A549 (cell line): ENCODE measurements at regions not wholly inside any gene's neighbourhood (a gene's known extent, or its start where the extent isn't known, plus 50 kb on each side); places are given as distances from the start of the nearest gene placed in this dataset.

Experiments
- ATAC-seq, 2 experiments: fragments of 200-7000 bp in 1 of 2; fragments of >200 bp in 1 of 2; cut with Nextera tagmentation in 1 of 2; cut with Tn5 transposase in 1 of 2; 3 replicates each; pipeline versions ENCODE4 v1.8.0 to v1.9.1; 2018 to 2020; ENCODE audit warnings: mild to moderate bottlenecking in 1 of 2, moderate library complexity in 1 of 2
- CTCF ChIA-PET: fragments of 300-600 bp; sonication (Branson Sonifier 250); formaldehyde crosslinking; extraction: SDS; loops from one replicate; lab custom pipeline; 2021; ENCODE audit warnings: antibody characterized with exemption, inconsistent platforms; lab: Yijun Ruan, JAX
- POLR2A ChIA-PET: fragments of 350-600 bp; formaldehyde crosslinking; extraction: SDS; loops from one replicate; lab custom pipeline; 2021; ENCODE audit warnings: antibody characterized with exemption, inconsistent platforms; lab: Yijun Ruan, JAX
- DNase-seq, 2 experiments: peaks; one replicate each; pipeline versions ENCODE4 v3.0.0 to v3.0.0-alpha.2; 2011 to 2016; ENCODE audit warnings: low read depth in 1 of 2, low spot score in 1 of 2
- FAIRE-seq: peaks from 2 replicates; lab custom pipeline; 2011; peaks lifted over from hg19 to GRCh38; lab: Jason Lieb, UNC
- H3K27ac ChIP-seq, 2 experiments: fragments of >200 bp; sonication (Bioruptor Twin); formaldehyde crosslinking; 3 replicates each; pipeline ENCODE4 v1.5.1; 2016 to 2017
- H3K4me1 ChIP-seq: fragments of >200 bp; sonication (Bioruptor Twin); formaldehyde crosslinking; 3 replicates; pipeline ENCODE4 v1.6.1; 2016
- H3K4me2 ChIP-seq: fragments of >200 bp; sonication (Bioruptor Twin); formaldehyde crosslinking; 3 replicates; pipeline ENCODE4 v1.6.1; 2016
- H3K4me3 ChIP-seq: fragments of >200 bp; sonication (Bioruptor Twin); formaldehyde crosslinking; 3 replicates; pipeline ENCODE4 v1.5.1; 2016
- H3K9me3 ChIP-seq: fragments of >200 bp; sonication (Bioruptor Twin); formaldehyde crosslinking; 3 replicates; pipeline ENCODE4 v1.6.1; 2016
- BHLHE40 ChIP-seq: IDR thresholded peaks from 2 replicates; pipeline ENCODE4 v1.6.1; 2012; ENCODE audit warnings: low read depth, low read length, inconsistent platforms
- CBX2 ChIP-seq: fragments of 200-600 bp; sonication (generic); IDR thresholded peaks from 2 replicates; pipeline ENCODE4 v1.6.1; 2016; ENCODE audit warnings: low read depth, mild to moderate bottlenecking, borderline replicate concordance
- CEBPB ChIP-seq, 2 experiments: fragments of >200 bp in 1 of 2; sonication (Bioruptor Twin) in 1 of 2; formaldehyde crosslinking in 1 of 2; IDR thresholded peaks; 2 replicates each; pipeline ENCODE4 v1.6.1; 2012 to 2016
- CHD4 ChIP-seq: fragments of 200-600 bp; sonication (generic); IDR thresholded peaks from 2 replicates; pipeline ENCODE4 v1.6.1; 2016; ENCODE audit warnings: antibody characterized with exemption, mild to moderate bottlenecking, borderline replicate concordance
- EHMT2 ChIP-seq: fragments of 200-600 bp; sonication (generic); IDR thresholded peaks from 2 replicates; pipeline ENCODE4 v1.6.1; 2016; ENCODE audit warnings: antibody characterized with exemption, low read depth, mild to moderate bottlenecking, moderate library complexity
- EP300 ChIP-seq, 2 experiments: fragments of >200 bp; sonication (Bioruptor Twin); formaldehyde crosslinking; IDR thresholded peaks; 2 replicates in 1 of 2; 3 replicates in 1 of 2; pipeline ENCODE4 v1.6.1; 2016 to 2017
- FOSB ChIP-seq: fragments of 250-450 bp; sonication (Bioruptor Pico); IDR thresholded peaks from 2 replicates; pipeline ENCODE4 v1.5.0; 2020; ENCODE audit warnings: mild to moderate bottlenecking, moderate library complexity
- FOSL2 ChIP-seq, 2 experiments: fragments of 450-650 bp in 1 of 2; fragments of >200 bp in 1 of 2; sonication (Bioruptor Twin) in 1 of 2; formaldehyde crosslinking; IDR thresholded peaks; 2 replicates each; pipeline versions ENCODE4 v1.5.0 to v1.6.1; 2016 to 2020; ENCODE audit warnings: mild to moderate bottlenecking in 1 of 2, moderate library complexity in 1 of 2
- GATA3 ChIP-seq: IDR thresholded peaks from 2 replicates; pipeline ENCODE4 v1.6.1; 2012; ENCODE audit warnings: borderline replicate concordance
- JUN ChIP-seq, 2 experiments: fragments of >200 bp; sonication (Bioruptor Twin); formaldehyde crosslinking; IDR thresholded peaks; 2 replicates in 1 of 2; 3 replicates in 1 of 2; pipeline ENCODE4 v1.6.1; 2016 to 2017
- KDM1A ChIP-seq: fragments of 200-600 bp; sonication (generic); IDR thresholded peaks from 2 replicates; pipeline ENCODE4 v1.6.1; 2016; ENCODE audit warnings: low read depth, mild to moderate bottlenecking
- MAFK ChIP-seq: fragments of 450-650 bp; IDR thresholded peaks from 2 replicates; pipeline ENCODE4 v1.6.1; 2014; ENCODE audit not compliant: partially characterized antibody
- NFE2L2 ChIP-seq: fragments of 150-350 bp; conservative IDR thresholded peaks from 2 replicates; pipeline ENCODE4 v1.6.1; 2014; ENCODE audit warnings: low read length
- NPAS2 ChIP-seq: fragments of 250-450 bp; sonication (Bioruptor Pico); IDR thresholded peaks from 2 replicates; pipeline ENCODE4 v1.8.0; 2022; ENCODE audit warnings: mild to moderate bottlenecking, moderate library complexity, borderline replicate concordance
- NR3C1 ChIP-seq: fragments of >200 bp; sonication (Bioruptor Twin); formaldehyde crosslinking; IDR thresholded peaks from 3 replicates; pipeline ENCODE4 v1.6.1; 2017
- PHF8 ChIP-seq: fragments of 200-600 bp; sonication (generic); IDR thresholded peaks from 2 replicates; pipeline ENCODE4 v1.6.1; 2016; ENCODE audit warnings: low read depth, mild to moderate bottlenecking, antibody characterized with exemption, moderate library complexity, borderline replicate concordance
- POLR2A ChIP-seq: IDR thresholded peaks from 2 replicates; pipeline ENCODE4 v1.6.1; 2012; ENCODE audit warnings: mild to moderate bottlenecking, low read length
- RAD21 ChIP-seq, 2 experiments: fragments of >200 bp in 1 of 2; sonication (Bioruptor Twin) in 1 of 2; formaldehyde crosslinking in 1 of 2; IDR thresholded peaks in 1 of 2; conservative IDR thresholded peaks in 1 of 2; 2 replicates in 1 of 2; 3 replicates in 1 of 2; pipeline ENCODE4 v1.6.1; 2012 to 2018; ENCODE audit warnings: inconsistent platforms in 1 of 2
- RARB ChIP-seq: fragments of 250-450 bp; sonication (Bioruptor Pico); IDR thresholded peaks from 2 replicates; pipeline ENCODE4 v1.8.0; 2021; ENCODE audit warnings: mild to moderate bottlenecking, moderate library complexity
- RCOR1 ChIP-seq: fragments of 150-350 bp; IDR thresholded peaks from 2 replicates; pipeline ENCODE4 v1.6.1; 2014; ENCODE audit warnings: antibody characterized with exemption, low read length, low read depth
- RFX5 ChIP-seq: fragments of 450-650 bp; IDR thresholded peaks from 2 replicates; pipeline ENCODE4 v1.7.1; 2014; ENCODE audit warnings: antibody characterized with exemption, mild to moderate bottlenecking, moderate library complexity
- ZNF302 ChIP-seq: fragments of 250-450 bp; sonication (Bioruptor Pico); IDR thresholded peaks from 2 replicates; pipeline ENCODE4 v1.9.0; 2021; ENCODE audit warnings: inconsistent platforms, mild to moderate bottlenecking, moderate library complexity
- WGBS: methylation state at CpG from one replicate; pipeline ENCODE4 v1.1.6; 2017; ENCODE audit errors: missing lambda C conversion rate; 5-methylcytosine and 5-hydroxymethylcytosine counted together
- TF ChIP-seq, protein P1 (sequence below): IDR thresholded peaks from 2 replicates; pipeline ENCODE4 v1.6.1; 2012
- TF ChIP-seq, protein P2 (sequence below): IDR thresholded peaks from 2 replicates; pipeline ENCODE4 v1.6.1; 2012
- TF ChIP-seq, protein P3 (sequence below): IDR thresholded peaks from 2 replicates; pipeline ENCODE4 v1.6.1; 2012; ENCODE audit warnings: low read depth, borderline replicate concordance

DNA sequence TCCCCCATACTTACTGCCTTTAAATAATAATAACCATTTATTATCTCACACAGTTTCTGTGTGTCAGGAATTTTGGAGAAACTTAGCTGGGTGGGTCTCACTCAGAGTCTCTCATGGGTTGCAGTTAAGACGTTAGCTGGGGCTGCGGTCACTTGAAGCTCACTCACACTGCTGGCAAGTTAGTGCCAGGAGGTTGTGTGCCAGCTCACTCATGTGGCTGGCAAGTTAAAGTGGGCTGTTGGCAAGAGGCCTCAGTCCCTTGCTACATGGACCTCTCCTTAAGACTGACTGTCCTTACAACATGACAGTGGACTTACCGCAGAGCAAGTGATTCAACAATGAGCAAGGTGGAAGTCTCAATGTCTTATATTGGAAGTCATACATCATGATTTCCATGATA lies 61.3 kb upstream of the AVPR1A start:
- ChIA-PET POLR2A (no interaction called here), CTCF (no interaction called here)
- Histone ChIP-seq H3K27ac (no peak overlapping the region), H3K4me3 (no peak overlapping the region), H3K4me2 (no peak overlapping the region), H3K9me3 (no peaks in the 10 kb centered on the region), H3K4me1 (no peaks in the 10 kb centered on the region; the same call in 2 of the 3 replicates)
- 64% methylated on average over 3 of the region's 3 CpGs for WGBS
- FAIRE-seq, result no peak
- no peak for ATAC-seq
- no peak for TF ChIP-seq RAD21 (conservative IDR thresholded peaks at IDR 0.05 in 1 of 2, IDR thresholded peaks at IDR 0.05 in 1 of 2)
- no peak for TF ChIP-seq NR3C1
- TF ChIP-seq EHMT2, result no peak
- no peak for TF ChIP-seq FOSB (CRISPR knock-in tag)
- no peak for TF ChIP-seq MAFK
- no peak for TF ChIP-seq CEBPB (IDR thresholded peaks at IDR 0.05)
- no peak for TF ChIP-seq GATA3
- no peak for TF ChIP-seq CHD4
- TF ChIP-seq PHF8, result no peak
- TF ChIP-seq ZNF302 (CRISPR knock-in tag), result no peak
- DNase-seq, result no peak

- TF ChIP-seq JUN (IDR thresholded peaks at IDR 0.05), result no peak
- TF ChIP-seq, protein P1, sequence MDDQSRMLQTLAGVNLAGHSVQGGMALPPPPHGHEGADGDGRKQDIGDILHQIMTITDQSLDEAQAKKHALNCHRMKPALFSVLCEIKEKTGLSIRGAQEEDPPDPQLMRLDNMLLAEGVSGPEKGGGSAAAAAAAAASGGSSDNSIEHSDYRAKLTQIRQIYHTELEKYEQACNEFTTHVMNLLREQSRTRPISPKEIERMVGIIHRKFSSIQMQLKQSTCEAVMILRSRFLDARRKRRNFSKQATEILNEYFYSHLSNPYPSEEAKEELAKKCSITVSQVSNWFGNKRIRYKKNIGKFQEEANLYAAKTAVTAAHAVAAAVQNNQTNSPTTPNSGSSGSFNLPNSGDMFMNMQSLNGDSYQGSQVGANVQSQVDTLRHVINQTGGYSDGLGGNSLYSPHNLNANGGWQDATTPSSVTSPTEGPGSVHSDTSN, result no peak
- TF ChIP-seq BHLHE40, result no peak
- no peak for TF ChIP-seq NPAS2
- no peak for TF ChIP-seq FOSL2 (IDR thresholded peaks at IDR 0.05)
- TF ChIP-seq FOSL2 (CRISPR knock-in tag; IDR thresholded peaks at IDR 0.05), result no peak
- TF ChIP-seq NFE2L2, result no peak
- TF ChIP-seq KDM1A, result no peak
- TF ChIP-seq EP300 (IDR thresholded peaks at IDR 0.05), result no peak
- no peak for TF ChIP-seq RCOR1
- TF ChIP-seq, protein P2, sequence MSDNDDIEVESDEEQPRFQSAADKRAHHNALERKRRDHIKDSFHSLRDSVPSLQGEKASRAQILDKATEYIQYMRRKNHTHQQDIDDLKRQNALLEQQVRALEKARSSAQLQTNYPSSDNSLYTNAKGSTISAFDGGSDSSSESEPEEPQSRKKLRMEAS, result no peak
- no peak for TF ChIP-seq CBX2
- TF ChIP-seq, protein P3, sequence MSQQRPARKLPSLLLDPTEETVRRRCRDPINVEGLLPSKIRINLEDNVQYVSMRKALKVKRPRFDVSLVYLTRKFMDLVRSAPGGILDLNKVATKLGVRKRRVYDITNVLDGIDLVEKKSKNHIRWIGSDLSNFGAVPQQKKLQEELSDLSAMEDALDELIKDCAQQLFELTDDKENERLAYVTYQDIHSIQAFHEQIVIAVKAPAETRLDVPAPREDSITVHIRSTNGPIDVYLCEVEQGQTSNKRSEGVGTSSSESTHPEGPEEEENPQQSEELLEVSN, result no peak
- TF ChIP-seq POLR2A, result no peak
- no peak for TF ChIP-seq RFX5
- TF ChIP-seq RARB, result no peak
- ChIA-PET POLR2A (no interaction called here), CTCF (no interaction called here)
- ATAC-seq (no peak), DNase-seq (no peak), FAIRE-seq (no peak)
- no peaks in the 10 kb centered on the region for H3K9me3 ChIP-seq
- no peak overlapping the region for H3K27ac ChIP-seq
- no peak overlapping the region for H3K4me2 ChIP-seq
- no peak overlapping the region for H3K4me3 ChIP-seq
- peaks cover 8% of the 10 kb centered on the region; the same call in 2 of the 3 replicates for H3K4me1 ChIP-seq
These were observed 58.0 kb upstream of the AVPR1A start for GRCh38 chr12:63208956-63209355.

- under 1% methylated on average over 3 of the region's 3 CpGs for WGBS
- ChIA-PET CTCF (no interaction called here), POLR2A (no interaction called here)
- no peak for TF ChIP-seq RAD21 (conservative IDR thresholded peaks at IDR 0.05 in 1 of 2, IDR thresholded peaks at IDR 0.05 in 1 of 2)
- peak; percentile 43; the same call in 1 of the 2 replicates for TF ChIP-seq GATA3
- H3K4me3 ChIP-seq, result no peak overlapping the region
- peaks cover 8% of the 10 kb centered on the region; the same call in 2 of the 3 replicates for H3K4me1 ChIP-seq
- H3K27ac ChIP-seq, result no peak overlapping the region
- H3K9me3 ChIP-seq, result no peaks in the 10 kb centered on the region
- H3K4me2 ChIP-seq, result peak overlapping the region; percentile 51
- ATAC-seq, result peak in 1 of 2 experiments; percentile 24; a peak in 1 of 6 replicates
- peak in 1 of 2 experiments; percentile 46 for DNase-seq
- FAIRE-seq, result no peak
These were observed 55.9 kb upstream of the AVPR1A start for GRCh38 chr12:63206909-63207308.
